ENCODE measurements at regions not wholly inside any gene's neighbourhood (a gene's known extent, or its start where the extent isn't known, plus 50 kb on each side); places are given as distances from the start of the nearest gene placed in this dataset.

DNA sequence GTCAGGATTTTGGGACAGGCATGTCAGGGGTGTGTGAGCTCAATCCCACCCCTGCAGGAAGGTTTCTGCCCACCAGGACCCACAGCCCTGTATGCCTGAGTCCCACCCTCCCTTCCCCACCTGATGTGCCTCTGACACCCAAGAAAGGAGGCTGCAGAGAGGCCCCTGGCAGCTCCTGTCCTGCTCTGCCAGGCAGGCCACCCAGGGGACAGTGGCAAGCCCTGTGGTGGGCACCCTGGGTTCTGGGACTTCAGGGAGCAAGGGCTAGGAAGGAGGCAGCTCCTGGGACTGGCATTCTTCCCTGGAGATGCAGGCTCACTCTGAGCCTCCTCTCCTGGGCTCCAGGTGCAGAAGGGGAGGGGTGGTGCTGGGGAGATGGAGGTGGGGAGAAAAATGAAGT is 234.5 kb upstream of the B3GAT1 start:
- ATAC-seq (no peak), DNase-seq (no peak)
- no peak overlapping the region for H3K4me3 ChIP-seq
- H3K9me3 ChIP-seq = no peaks in the 10 kb centered on the region
- no peaks in the 10 kb centered on the region for H3K4me1 ChIP-seq
- no peak for TF ChIP-seq POLR2A (IDR thresholded peaks at IDR 0.05)
- TF ChIP-seq, protein P1, sequence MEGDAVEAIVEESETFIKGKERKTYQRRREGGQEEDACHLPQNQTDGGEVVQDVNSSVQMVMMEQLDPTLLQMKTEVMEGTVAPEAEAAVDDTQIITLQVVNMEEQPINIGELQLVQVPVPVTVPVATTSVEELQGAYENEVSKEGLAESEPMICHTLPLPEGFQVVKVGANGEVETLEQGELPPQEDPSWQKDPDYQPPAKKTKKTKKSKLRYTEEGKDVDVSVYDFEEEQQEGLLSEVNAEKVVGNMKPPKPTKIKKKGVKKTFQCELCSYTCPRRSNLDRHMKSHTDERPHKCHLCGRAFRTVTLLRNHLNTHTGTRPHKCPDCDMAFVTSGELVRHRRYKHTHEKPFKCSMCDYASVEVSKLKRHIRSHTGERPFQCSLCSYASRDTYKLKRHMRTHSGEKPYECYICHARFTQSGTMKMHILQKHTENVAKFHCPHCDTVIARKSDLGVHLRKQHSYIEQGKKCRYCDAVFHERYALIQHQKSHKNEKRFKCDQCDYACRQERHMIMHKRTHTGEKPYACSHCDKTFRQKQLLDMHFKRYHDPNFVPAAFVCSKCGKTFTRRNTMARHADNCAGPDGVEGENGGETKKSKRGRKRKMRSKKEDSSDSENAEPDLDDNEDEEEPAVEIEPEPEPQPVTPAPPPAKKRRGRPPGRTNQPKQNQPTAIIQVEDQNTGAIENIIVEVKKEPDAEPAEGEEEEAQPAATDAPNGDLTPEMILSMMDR (IDR thresholded peaks at IDR 0.05) = no peak
- intact Hi-C loops (cut with DNase I) = no loop called here
- no peak overlapping the region for H3K27ac ChIP-seq
- H3K27me3 ChIP-seq = no peaks in the 10 kb centered on the region
- no peaks in the 10 kb centered on the region for H3K36me3 ChIP-seq (replicated peaks in 1 of 2; ENCODE audit: insufficient read depth in 1 of 2, low read depth in 2 of 2)

DNA sequence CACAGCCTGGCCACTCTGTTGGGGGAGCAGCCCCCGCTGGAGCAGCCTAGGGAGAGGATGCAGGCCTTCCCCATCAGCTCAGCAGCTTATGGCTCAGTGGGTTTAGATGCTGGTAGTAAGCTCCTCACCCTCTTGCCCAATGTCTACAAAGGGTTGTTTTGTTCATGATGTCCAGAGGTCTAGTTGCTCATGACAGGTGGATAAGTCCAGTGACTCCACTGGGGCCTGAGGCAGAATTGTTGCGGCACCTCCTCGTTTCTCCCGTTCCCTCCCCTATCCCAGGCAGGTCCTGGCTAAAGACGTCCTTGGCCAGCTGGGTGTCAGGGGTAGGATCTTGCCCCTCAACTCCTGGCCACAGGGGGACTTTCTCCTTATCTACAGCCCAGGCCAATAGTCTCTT is 233.5 kb upstream of the B3GAT1 start:
- Histone ChIP-seq H3K4me3 (no peak overlapping the region), H3K27me3 (no peaks in the 10 kb centered on the region), H3K36me3 (replicated peaks in 1 of 2; ENCODE audit: insufficient read depth in 1 of 2, low read depth in 2 of 2) (no peaks in the 10 kb centered on the region), H3K27ac (no peak overlapping the region), H3K4me1 (no peaks in the 10 kb centered on the region), H3K9me3 (no peaks in the 10 kb centered on the region)
- intact Hi-C loops (cut with DNase I) = no loop called here
- 73 to 81% methylated on average over 5 of the region's 5 CpGs for WGBS, 2 donors
- DNase-seq (no peak), ATAC-seq (no peak)
- TF ChIP-seq, protein P1 (IDR thresholded peaks at IDR 0.05) = no peak
- TF ChIP-seq POLR2A (IDR thresholded peaks at IDR 0.05) = no peak

DNA sequence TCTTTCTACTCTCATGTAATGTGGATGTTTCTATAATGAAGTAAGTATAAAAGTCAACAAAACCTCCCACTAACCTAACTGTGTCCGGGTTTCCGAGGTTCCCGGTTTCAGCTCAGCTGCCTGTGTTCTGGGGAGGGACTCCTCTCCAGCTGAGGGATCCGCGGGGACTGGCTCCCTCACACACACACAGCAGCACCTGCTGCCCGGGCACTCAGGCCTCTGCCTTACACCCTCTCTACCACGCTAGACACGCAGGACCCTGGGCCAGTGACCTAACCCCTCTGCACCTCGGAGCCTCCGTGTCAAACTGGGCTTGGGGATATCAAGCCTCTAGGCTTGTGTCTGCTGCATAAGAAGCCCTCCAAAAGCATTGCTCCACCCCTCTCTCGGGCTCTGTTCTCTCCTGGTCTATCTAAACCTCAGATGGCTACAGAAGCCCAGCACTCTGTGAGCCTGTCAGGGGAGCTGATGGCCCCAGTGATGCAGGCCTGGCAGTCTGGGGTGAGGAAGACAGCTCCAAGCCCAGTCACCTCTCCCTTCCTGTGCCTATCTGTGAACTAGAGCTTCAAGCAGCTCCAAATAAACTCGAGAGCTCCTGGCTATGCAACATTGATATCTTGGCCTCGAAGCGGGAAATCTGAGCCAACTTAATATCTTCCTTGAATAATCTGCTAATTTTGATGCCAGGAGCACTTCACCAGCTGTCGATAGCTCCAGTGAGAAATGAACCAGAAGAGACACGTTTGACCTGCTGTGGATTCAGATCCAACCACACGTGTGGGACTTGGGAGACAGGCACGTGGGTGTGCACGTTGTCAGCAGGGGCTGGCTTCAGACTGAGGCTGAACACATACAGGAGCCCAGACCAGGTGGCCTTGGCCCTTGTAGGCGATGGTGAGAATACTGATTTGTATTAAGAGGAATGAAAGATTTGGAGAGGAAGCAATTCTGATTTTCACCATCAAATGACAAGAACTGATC is 232.7 kb upstream of the B3GAT1 start:
- Histone ChIP-seq H3K9me3 (no peaks in the 10 kb centered on the region), H3K27me3 (no peaks in the 10 kb centered on the region), H3K27ac (no peak overlapping the region), H3K4me1 (no peaks in the 10 kb centered on the region), H3K36me3 (replicated peaks in 1 of 2; ENCODE audit: insufficient read depth in 1 of 2, low read depth in 2 of 2) (no peaks in the 10 kb centered on the region), H3K4me3 (no peak overlapping the region)
- 45 to 50% methylated on average over 13 to 20 of the region's 20 CpGs for WGBS, 2 donors
- intact Hi-C loops (cut with DNase I) = no loop called here
- no peak for ATAC-seq
- no peak for DNase-seq
- no peak for TF ChIP-seq POLR2A (IDR thresholded peaks at IDR 0.05)
- TF ChIP-seq, protein P1 (IDR thresholded peaks at IDR 0.05) = no peak

DNA sequence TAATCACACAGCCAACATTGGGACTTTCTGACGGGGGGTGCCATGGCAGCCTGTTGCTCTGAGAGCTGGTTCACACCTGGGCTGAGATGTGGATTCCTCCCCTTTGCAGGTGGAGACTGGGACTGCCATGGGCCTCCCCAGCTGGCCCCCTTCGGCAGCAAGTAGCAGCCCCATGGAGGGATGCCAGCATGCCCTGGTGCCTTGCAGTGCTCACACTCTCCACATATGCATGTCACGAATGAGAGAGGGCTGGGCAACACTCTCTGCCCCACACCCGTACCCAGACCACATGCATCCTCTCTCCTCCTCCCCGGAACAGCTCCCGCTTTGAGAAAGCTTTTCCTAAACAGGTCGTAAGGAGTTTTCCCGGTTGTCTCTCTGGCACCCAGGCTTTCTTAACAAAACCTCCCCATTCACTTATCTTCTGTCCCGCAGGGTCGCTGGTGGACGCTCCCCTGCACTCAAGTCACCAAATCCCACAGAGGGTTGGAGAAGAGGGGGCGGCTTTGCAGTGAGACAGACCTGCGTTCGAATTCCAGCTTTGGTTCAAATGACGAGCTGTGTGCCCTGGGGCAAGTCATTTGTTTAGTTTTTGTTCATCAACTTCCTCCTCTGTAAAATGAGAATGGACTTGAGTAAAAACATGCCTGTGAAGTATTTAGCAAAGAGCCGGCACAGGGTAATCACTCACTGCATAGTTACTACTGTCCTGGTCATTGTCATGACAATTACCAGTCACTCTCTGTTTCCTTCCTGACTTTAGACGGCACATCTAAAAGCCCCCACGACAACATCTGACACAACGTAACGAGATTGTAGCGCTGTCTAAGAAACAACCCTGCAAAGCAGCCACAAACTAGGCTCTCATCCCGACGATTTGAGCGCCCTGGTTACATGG is 231.3 kb upstream of the B3GAT1 start:
- ATAC-seq (no peak), DNase-seq (no peak)
- no peak overlapping the region for H3K27ac ChIP-seq
- H3K4me3 ChIP-seq = no peak overlapping the region
- H3K9me3 ChIP-seq = no peaks in the 10 kb centered on the region
- H3K27me3 ChIP-seq = no peaks in the 10 kb centered on the region
- 43 to 48% methylated on average over 22 to 24 of the region's 24 CpGs for WGBS, 2 donors
- no peaks in the 10 kb centered on the region for H3K36me3 ChIP-seq (replicated peaks in 1 of 2; ENCODE audit: insufficient read depth in 1 of 2, low read depth in 2 of 2)
- H3K4me1 ChIP-seq = no peaks in the 10 kb centered on the region
- no peak for TF ChIP-seq POLR2A (IDR thresholded peaks at IDR 0.05)
- TF ChIP-seq, protein P1 (IDR thresholded peaks at IDR 0.05) = no peak
- intact Hi-C loops (cut with DNase I) = no loop called here

Measured in body of pancreas (tissue), 4 donors.